ENCODE measurements at regions not wholly inside any gene's neighbourhood (a gene's known extent, or its start where the extent isn't known, plus 50 kb on each side); places are given as distances from the start of the nearest gene placed in this dataset.

GRCh38 chr6:101296169-101296960 lies 97.1 kb upstream of the GRIK2 start:
- H3K27me3 ChIP-seq (ENCODE audit: control insufficient read depth, insufficient read depth, low read length) = no peaks in the 10 kb centered on the region
- no peak for DNase-seq
- H3K36me3 ChIP-seq (replicated peaks; ENCODE audit: control insufficient read depth, insufficient read depth, low read length) = no peaks in the 10 kb centered on the region
- H3K4me3 ChIP-seq (ENCODE audit: insufficient read depth, low read depth, low read length) = no peak overlapping the region

- H3K27me3 ChIP-seq (ENCODE audit: control insufficient read depth, insufficient read depth, low read length) = no peaks in the 10 kb centered on the region
- DNase-seq = no peak
- H3K4me3 ChIP-seq (ENCODE audit: insufficient read depth, low read depth, low read length) = no peak overlapping the region
- no peaks in the 10 kb centered on the region for H3K36me3 ChIP-seq (replicated peaks; ENCODE audit: control insufficient read depth, insufficient read depth, low read length)
Observed at GRCh38 chr6:101302593-101302992, 90.9 kb upstream of the GRIK2 start.

GRCh38 chr6:101303495-101303894 lies 90.0 kb upstream of the GRIK2 start:
- no peak for DNase-seq
- no peaks in the 10 kb centered on the region for H3K27me3 ChIP-seq (ENCODE audit: control insufficient read depth, insufficient read depth, low read length)
- H3K4me3 ChIP-seq (ENCODE audit: insufficient read depth, low read depth, low read length) = no peak overlapping the region
- H3K36me3 ChIP-seq (replicated peaks; ENCODE audit: control insufficient read depth, insufficient read depth, low read length) = no peaks in the 10 kb centered on the region

- no peaks in the 10 kb centered on the region for H3K36me3 ChIP-seq (replicated peaks; ENCODE audit: control insufficient read depth, insufficient read depth, low read length)
- H3K4me3 ChIP-seq (ENCODE audit: insufficient read depth, low read depth, low read length) = no peak overlapping the region
- no peaks in the 10 kb centered on the region for H3K27me3 ChIP-seq (ENCODE audit: control insufficient read depth, insufficient read depth, low read length)
- no peak for DNase-seq
Observed at GRCh38 chr6:101312652-101313051, 80.9 kb upstream of the GRIK2 start.

- DNase-seq = no peak
- Histone ChIP-seq H3K4me3 (ENCODE audit: insufficient read depth, low read depth, low read length) (no peak overlapping the region), H3K27me3 (ENCODE audit: control insufficient read depth, insufficient read depth, low read length) (no peaks in the 10 kb centered on the region), H3K36me3 (replicated peaks; ENCODE audit: control insufficient read depth, insufficient read depth, low read length) (no peaks in the 10 kb centered on the region)
Observed at GRCh38 chr6:101322921-101323320, 70.6 kb upstream of the GRIK2 start.

- no peak for DNase-seq
- Histone ChIP-seq H3K27me3 (ENCODE audit: control insufficient read depth, insufficient read depth, low read length) (no peaks in the 10 kb centered on the region), H3K4me3 (ENCODE audit: insufficient read depth, low read depth, low read length) (no peak overlapping the region), H3K36me3 (replicated peaks; ENCODE audit: control insufficient read depth, insufficient read depth, low read length) (no peaks in the 10 kb centered on the region)
Observed at GRCh38 chr6:101326411-101326810, 67.1 kb upstream of the GRIK2 start.

GRCh38 chr6:101341926-101342325 lies 51.6 kb upstream of the GRIK2 start:
- no peak for DNase-seq
- H3K4me3 ChIP-seq (ENCODE audit: insufficient read depth, low read depth, low read length) = no peak overlapping the region

More at GRCh38 chr6:101341926-101342325, 51.6 kb upstream of the GRIK2 start:
- H3K36me3 ChIP-seq (replicated peaks; ENCODE audit: control insufficient read depth, insufficient read depth, low read length) = no peaks in the 10 kb centered on the region
- no peaks in the 10 kb centered on the region for H3K27me3 ChIP-seq (ENCODE audit: control insufficient read depth, insufficient read depth, low read length)
